HuH-7 (cell line): ENCODE measurements at regions not wholly inside any gene's neighbourhood (a gene's known extent, or its start where the extent isn't known, plus 50 kb on each side); places are given as distances from the start of the nearest gene placed in this dataset.

ENCODE experiments used
- DNase-seq: peaks from one replicate; pipeline ENCODE4 v3.0.0; 2011; ENCODE audit warnings: low spot score

DNA sequence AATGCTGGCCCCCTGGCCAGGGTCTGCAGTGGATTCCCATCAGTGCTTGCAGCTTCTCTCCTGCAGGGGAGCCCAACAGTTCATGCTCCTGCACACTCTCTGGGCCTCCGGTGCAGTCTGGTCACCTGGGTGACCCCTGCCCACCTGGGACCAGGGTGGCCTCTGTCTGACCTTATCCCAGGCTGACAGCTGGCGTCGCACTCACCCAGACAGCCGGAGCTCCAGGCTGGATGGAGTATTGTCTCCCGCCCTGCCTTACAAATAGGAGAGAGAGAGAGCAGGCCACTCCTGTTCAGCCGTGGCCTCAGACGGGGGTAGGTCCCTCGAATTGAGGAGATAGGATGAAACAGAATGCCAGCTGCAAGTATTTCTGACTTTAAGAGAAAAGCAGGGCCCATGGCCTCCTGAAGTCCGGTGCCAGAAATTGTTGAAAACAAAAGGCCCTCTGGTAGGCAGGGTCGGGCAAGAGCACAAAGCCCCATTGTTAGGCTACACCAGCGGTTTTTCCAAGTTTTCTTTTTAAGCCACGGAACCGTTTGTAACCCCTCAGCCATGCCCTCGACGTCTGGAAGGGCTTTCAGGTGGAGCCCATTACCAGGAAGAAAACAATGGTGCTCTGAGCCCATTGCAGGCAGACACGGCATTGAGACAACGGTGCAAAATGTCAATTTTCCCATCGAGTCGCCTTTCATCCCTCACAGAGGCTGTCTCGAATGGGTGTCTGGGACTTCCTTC is 258.4 kb downstream of the BCL11A start:
- peak; percentile 69 for DNase-seq

DNA sequence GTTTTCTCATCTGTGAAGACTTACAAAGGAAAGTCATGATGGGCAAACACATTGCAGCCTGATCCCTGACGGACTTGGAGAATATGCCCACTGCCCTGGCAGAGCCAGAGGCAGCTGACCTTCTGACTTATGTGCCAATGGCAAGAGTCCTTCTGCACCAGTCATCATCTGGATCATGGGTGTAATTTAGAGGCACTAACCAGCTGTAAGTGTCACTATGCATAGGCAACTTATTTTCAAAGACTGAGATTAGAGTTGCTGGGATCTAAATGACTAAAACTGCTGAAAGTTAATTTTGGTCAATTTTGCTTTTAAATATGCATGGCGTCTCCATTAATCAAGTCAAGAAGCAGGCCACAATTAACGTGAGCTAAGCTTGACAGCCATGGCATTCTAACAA is 261.2 kb downstream of the BCL11A start:
- DNase-seq = no peak

DNA sequence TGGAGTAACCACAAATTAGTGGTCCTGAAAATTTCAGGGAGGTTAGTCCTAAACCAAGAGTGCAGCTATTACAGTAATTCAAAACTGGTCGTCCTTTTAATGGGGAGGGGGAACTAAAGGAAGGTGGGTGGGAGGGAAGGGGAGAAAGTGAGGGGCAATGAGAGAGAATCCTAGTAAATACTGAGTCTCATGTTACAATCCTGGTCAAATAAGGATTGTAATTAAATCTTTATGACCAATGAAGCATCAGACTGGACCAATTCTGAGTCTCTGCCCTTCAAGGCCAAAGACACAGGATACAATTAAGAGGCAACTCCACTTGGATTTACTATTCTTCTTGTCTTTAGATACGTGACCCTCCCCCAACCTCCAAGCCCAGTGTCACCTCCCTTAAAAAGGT is 262.9 kb downstream of the BCL11A start:
- no peak for DNase-seq

DNA sequence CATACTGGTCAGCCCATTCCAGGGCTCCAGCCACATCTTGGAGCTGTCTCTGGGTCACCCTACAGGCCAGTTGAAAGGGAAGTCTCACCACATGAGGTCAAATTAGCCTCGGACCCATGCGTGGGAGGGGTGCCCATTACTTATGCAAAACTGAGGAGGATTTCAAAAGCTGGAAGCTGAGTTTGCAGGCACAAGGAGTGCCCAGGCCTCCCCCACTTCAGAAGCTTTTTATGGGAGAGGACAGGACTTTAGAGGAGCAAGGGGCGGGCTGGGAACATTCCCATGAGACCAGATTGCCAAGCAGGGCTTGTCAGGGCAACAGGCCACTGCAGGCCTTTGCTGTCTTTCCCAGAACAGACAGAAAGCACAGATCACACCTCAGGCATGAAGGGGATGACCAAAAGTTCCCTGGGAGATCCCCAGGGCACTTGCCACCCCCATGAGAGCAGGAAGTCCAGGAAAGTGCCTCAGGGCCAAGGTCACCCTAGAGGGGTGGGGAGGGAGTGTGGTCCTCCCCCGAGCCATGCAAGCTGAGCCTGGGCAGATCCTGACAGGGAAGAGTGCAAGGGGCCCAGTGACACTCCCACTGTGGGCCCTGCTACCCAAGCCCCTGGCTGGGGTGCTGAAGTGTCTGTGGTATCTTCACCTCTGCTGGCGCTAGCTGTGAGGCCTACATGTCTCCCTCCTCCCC is 267.7 kb downstream of the BCL11A start:
- DNase-seq = no peak

DNA sequence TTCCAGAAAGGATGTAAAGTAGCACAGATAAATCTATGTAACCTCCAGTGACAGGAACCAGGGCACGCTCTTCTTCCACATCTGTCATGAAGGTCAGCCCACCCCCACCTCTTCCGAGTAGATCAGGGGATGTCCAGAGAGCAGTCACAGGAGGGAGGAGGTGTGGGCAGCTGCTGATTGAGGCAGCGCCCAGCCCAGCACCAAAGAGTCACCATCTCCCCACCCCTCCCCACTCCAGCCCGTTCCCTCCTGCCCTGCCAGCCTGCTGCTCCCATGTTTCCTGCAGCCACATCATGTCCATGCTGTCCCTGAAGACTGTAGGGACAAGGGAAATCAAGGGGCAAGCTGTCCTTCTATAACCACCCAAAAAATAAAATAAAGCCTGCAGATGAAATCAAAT is 269.8 kb downstream of the BCL11A start:
- DNase-seq = no peak

DNA sequence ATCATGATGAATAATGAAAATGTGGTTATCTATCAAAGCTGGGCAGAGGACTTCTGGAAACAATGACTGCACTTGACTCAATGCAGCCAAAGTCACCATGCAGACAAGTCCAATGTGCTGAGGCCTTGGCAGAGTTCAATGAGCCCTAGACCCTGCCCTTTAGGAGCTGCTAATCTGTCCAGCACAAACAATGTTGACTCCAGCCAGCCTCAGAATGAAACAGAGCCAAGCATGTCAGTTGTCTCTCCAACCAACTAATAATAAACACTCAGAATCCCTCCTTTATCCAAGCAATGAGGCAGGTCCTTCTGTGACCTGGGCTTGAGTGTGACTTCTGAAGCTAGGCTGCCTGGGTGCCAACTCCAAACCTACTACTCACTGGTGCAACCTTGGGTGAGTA is 270.6 kb downstream of the BCL11A start:
- DNase-seq = no peak

DNA sequence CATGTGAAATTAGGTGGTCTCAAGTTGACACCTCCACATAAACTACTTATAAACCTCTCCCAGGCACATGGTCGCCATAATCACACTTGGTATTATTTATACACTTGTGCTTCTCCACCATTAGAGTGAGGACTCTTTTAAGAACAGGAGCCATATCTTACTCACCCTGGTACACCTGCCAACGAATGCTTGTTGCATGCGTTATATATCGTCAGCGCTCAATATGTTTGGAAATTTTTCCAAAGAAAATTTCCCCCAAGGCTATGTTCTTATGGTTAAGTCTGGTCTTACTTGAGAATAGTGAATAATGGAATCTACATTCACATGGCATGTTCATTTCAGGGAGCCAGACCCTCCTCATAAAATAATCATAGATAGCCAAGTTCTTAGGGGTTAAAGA is 271.7 kb downstream of the BCL11A start:
- no peak for DNase-seq

DNA sequence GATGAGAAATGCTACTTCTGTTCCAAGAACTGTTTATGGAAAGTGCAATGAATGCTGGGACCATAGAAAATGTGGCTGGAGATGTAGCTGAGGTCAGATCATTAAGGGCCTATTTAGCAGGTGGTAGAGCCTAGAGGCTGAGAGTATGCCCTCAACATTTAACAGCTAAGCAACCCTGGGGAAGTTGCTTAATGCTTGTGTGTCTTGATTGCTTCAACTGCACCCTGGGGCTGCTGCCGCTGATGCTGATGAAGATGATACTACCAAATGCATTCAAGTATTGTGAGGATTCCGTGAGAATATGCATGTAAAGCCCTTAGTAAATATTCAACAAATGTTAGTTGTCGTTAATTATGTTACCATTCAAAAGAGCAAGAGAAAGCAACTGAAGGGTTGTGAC is 273.2 kb downstream of the BCL11A start:
- no peak for DNase-seq

DNA sequence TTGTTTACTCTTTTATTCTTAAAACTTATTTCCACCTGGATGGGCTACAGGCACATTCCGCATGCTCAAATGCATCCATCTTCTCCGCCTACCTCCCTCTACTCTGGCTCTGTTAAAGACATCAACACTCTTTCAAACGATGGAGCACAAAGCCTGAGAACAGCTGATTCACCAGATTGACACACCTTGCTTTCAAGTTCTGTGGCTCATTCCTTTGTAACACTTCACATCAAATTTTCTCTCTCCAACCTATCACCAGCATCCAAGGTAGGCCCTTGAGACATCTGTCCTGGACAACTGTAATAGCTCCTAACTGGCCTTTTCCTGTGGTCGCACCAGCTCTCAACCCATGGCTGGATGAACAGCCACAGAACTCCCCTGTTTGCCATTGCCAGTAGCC is 274.5 kb downstream of the BCL11A start:
- no peak for DNase-seq

DNA sequence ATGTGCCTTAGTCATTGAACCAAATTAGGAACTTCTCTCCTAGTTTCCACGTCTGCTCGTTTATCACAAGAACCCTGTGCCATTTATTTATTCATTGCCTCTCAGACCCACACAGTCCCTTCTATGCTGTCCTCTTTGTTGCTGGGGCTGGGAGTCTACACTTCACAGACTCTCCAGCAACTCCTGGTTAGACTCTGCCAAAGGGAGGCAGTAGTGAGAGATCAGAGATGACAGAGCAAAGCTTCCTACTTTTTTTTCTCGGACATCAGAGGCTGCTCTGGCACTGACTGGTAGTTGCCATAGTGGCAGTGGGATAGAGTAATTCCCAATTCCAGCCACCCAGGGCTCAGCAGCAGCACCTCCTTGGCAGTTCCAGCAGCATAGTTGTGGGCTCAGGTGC is 277.5 kb downstream of the BCL11A start:
- no peak for DNase-seq

DNA sequence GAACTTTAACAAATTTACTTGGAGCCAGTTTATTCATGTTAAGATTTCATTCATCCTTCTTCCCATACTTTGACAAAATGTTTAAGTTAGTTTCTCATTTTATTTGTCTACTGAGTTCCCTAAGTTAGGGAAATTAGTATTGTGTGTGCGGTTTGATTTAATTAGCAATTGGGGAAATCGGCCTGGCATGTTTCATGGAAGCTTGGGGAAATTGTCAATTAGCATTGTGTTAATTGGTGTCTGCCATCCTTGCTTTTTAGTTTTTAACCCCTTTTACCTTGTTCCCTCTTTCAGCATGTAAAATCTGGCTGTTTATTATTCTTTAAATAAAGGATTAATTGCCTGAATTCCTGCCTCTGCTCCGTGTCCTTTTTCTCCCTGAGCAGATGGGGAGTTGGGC is 279.6 kb downstream of the BCL11A start:
- DNase-seq = no peak

DNA sequence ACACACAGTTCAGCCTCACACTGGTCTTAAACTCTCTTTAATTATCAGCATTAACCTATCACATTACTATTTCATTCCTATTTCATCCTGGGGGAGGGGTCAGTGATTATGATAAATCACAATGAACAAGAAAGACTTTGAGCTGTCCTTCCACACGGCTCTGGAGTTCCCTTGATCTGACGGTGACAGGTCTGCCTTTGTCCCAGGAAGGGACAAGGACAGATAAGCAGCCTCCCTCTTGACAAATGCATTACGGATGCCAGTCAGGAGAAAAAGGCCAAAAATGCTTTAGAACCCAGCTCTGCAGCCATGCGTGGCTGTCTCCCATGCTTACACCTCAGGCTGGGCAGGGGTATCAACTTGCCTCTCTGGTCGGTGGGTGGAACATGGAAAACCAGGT is 281.7 kb downstream of the BCL11A start:
- DNase-seq = no peak

DNA sequence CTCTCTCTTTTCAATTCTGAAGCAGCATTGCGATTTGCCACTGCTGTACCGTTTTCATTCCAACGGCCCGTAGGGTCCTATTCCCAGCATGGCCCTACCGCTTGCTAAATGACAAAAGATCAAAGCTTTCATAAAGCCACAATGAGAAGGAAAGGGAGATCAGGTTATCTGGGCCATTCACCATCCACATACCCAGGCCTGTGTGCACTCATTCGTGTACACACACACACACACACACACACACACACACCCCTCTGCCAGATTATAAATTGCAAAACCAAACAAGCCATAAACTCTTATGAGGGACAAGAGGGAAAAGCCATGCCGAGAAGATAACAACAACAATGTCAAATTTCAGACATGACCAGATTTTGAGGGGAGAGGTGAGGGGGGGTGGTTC is 282.3 kb downstream of the BCL11A start:
- no peak for DNase-seq

DNA sequence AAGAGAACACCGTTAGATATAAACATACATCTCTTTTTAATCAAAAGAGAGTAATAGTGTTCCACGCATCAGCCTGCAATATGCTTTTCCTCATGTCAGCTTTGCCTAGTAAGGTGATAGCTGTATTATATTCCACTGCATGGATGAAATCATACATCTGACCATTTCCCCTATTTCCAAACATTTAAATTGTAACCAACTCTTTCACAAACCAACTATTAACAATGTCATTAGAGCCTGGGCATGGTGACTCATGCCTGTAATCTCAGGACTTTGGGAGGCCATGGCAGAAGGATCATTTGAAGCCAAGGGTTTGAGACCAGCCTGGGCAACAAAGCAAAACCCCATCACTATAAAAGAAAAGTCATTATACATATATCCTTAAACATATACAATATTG is 284.8 kb downstream of the BCL11A start:
- DNase-seq = no peak

DNA sequence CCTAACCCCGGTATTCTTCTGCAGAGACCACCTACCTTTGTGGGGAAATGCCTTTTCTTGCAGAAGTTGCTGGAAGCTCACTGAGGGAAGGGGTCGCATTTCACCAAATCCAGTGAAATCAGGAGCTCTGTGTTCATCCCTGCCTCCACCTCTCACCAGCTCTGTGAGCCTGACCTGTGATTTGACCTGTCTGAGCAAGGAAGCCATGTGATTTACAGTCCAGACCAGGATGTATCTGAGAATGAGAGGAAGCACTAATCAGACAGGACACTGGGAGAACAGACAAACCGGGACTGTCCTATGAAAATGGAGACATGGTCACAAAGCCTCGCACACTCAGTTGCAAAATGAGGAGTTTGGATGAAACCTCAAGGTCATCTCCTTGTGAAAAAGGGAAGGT is 285.4 kb downstream of the BCL11A start:
- no peak for DNase-seq

DNA sequence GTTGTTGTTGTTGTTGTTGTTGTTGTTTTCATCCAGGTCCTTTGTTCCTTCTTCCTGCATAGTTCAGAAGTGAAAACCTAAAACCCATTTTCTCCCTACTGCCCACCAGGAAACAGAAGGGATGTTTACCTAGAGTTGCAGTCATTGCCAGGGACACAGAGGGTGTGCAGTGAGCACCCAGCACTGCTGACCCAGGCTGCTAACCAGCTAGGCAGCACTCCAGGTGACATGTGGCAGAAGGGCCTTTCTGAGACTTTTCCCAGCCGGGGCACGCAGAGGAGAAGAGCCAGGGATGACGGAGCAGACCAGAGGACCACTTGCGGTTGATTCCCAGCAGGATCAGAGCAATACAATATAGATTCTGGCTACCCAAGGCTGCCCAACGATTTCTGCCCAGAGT is 286.3 kb downstream of the BCL11A start:
- no peak for DNase-seq

DNA sequence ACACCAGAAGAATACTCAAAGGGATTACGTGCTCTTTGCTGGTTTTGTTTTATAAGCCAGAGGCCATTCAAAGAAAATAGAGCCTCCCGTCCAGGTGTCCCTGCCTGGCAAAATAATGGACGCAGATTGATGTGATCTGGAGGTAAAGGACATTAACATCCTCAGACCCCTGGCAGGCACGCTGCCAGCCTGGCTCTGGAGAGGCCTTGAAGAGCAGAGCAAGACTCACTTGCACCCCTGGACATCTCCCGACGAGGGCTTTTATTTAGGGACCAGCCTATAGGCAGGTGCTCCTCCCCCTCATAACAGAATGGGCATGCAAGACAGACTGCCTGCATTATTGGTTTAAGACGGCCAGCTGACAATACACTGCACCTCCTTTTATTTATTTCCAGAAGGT is 291.3 kb downstream of the BCL11A start:
- no peak for DNase-seq

DNA sequence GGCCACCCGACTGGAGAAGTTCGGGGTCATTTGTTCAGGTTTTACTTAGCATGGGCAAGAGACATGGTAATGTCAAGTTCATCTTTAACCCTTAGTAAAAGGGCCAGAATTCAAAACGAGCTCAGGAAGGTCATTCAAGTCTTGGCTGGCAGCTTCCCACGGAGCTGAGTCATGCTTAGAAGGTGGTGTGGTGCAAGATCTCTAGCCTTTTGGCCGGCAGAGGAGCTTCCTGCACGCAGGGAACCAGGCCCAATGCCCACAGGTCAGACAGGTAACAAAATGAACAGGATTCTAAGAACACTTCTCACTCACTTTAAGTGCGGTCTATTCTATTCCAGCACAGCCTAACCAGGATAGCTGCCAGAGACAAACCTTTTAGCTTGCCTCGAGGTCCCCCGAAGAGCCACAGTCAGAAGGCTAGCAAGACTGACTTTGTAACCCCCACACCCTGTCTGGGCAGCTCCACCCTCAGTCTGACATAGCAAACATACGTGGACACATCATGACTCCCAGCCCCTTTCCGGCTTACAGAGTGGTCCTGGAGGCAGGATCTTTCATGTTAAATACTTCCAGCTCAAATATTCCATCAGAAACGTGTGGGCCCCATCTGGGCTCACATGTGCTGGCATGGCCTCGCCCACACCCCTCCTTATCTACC is 292.7 kb downstream of the BCL11A start:
- no peak for DNase-seq

DNA sequence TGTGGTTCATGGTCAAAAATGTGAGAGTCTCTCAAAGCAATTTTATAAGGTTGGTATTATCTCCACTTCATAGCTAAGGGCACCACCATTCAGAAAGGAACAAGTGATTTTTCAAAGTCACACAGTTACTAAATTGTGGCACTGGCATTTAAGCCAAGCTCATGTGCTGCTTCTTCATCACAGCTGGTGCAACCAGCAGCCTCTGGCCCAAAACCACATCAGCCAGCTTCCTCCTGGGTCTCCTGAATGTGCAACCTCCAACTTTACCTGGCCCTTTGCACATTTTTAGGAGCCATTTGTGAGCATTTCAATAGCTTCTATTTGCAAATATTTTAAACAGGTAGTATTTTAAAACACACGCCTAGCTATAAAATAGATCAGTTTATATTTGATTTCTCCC is 293.7 kb downstream of the BCL11A start:
- DNase-seq = no peak

DNA sequence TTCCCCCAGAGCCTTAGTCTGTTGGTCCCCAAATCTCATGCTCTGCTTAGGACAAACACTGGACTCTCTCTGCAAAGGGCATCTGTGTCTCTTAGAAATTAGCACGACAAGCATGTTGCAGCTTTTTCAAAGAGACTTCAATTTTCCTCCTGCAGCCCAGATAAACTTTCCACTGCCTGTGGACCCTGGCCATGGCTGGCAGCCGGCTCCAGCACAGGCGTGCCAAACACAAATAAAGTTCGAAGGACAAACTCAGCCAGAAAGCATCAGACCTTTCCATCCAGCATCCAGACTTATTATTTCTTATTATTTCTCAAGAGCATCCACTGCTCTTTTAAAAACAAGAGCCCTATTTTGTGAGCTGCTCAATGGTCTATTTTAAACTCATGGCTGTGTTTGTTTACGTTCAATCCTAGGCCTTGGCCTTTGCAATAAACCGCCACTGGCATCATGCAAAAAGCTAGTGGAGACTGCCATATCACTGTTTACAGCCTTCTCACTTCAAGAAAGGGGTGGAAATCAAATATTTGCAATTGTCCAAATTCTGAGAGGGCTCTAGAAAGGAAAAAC is 300.8 kb downstream of the BCL11A start:
- DNase-seq = no peak

DNA sequence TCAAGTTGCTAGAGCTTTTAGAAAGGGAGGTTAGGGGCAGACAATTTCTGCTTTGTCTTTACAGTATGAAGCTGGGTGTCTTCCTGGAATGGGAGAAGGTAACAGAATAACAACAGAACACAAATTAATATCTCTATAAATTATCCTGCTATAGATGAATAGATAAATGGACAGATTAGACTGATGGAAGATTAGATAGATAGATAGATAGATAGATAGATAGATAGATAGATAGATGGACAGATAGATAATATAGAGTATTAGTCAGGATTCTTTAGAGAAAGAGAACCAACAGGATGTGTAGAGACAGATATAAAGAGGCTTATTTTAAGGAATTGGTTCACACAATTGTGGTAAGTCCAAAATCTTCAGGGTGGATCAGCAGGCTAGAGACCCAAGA is 302.2 kb downstream of the BCL11A start:
- DNase-seq = no peak

DNA sequence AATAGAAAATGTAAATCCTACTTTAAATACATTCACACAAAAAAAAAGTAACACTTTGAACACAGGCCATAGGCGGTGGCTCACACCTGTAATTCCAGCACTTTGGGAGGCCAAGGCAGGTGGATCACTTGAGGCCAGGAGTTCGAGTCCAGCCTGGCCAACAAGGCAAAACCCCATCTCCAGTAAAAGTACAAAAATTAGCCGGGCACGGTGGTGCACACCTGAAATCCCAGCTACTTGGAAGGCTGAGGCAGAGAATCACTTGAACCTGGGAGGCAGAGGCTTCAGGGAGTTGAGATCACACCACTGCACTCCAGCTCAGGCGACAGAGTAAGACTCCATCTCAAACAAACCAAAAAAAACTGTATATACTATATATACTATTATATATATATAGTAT is 303.6 kb downstream of the BCL11A start:
- DNase-seq = no peak

DNA sequence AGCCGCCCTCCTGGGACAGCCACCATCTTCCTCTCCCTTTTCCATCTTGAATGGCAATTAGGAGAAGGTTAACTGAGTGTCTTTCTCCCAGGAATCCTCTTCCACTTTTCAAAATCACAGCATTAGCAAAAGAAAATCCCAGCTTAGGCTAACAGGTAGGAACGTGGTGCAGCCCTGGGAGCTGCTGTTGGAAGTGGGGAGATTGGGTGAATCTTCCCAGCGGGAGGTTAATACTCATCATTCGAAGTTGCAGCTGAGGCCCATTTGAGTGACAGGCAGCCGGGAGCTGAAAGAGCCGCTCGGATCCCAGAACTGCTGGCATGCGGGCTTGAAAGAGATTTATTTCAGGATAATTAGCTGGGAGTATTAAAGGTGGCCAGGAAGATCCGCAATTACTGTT is 306.0 kb downstream of the BCL11A start:
- no peak for DNase-seq
